Activated naive CD8-positive, alpha-beta T cell treated with anti-CD3 and anti-CD28 coated beads, Interleukin-2, amount 50 U/mL, for 24 hours (primary cell): ENCODE measurements at regions not wholly inside any gene's neighbourhood (a gene's known extent, or its start where the extent isn't known, plus 50 kb on each side); places are given as distances from the start of the nearest gene placed in this dataset.

Experiments used
- ATAC-seq: fragments of 150-1000 bp; cut with Tn5 transposase; one replicate; pipeline ENCODE4 v1.10.0; 2021
- DNase-seq: peaks from one replicate; pipeline ENCODE4 v3.0.0; 2021
- H3K27ac Mint-ChIP-seq: one replicate; pipeline ENCODE4 v1.8.0; 2021; ENCODE audit warnings: mild to moderate bottlenecking, mixed read lengths
- H3K27me3 Mint-ChIP-seq: one replicate; pipeline ENCODE4 v1.8.0; 2021; ENCODE audit warnings: mixed read lengths
- H3K36me3 Mint-ChIP-seq: one replicate; pipeline ENCODE4 v1.8.0; 2021; ENCODE audit warnings: low read depth, mixed read lengths
- H3K4me1 Mint-ChIP-seq: one replicate; pipeline ENCODE4 v1.8.0; 2021; ENCODE audit warnings: mixed read lengths
- H3K4me3 Mint-ChIP-seq: one replicate; pipeline ENCODE4 v1.8.0; 2021; ENCODE audit warnings: mild to moderate bottlenecking, moderate library complexity, mixed read lengths
- H3K9me3 Mint-ChIP-seq: one replicate; pipeline ENCODE4 v1.8.0; 2021; ENCODE audit warnings: mixed read lengths

DNA sequence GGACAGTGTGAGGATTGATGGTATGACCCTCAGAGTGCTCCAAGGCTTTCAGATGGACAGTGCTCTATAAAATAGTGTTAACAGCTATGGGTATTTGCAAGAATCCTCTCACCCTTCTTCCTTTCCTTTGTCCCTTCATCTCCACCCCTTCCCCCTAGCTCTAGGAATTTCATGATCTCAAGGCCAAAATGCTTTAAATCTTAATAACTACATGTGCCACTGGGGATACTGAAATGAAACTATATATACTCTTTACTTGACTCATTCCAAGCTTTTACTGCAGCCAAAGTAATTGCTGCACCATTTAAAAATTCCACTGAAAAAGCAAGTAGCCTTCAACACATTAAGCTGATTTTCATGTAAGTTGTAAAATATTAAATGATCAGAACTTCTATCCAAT is 361.6 kb upstream of the SLC30A5 start:
- H3K27me3 Mint-ChIP-seq: no peaks in the 10 kb centered on the region
- no peaks in the 10 kb centered on the region for H3K4me1 Mint-ChIP-seq
- no peak for DNase-seq
- no peak overlapping the region for H3K27ac Mint-ChIP-seq
- ATAC-seq: no peak
- no peak overlapping the region for H3K4me3 Mint-ChIP-seq
- no peaks in the 10 kb centered on the region for H3K36me3 Mint-ChIP-seq
- H3K9me3 Mint-ChIP-seq: no peaks in the 10 kb centered on the region

DNA sequence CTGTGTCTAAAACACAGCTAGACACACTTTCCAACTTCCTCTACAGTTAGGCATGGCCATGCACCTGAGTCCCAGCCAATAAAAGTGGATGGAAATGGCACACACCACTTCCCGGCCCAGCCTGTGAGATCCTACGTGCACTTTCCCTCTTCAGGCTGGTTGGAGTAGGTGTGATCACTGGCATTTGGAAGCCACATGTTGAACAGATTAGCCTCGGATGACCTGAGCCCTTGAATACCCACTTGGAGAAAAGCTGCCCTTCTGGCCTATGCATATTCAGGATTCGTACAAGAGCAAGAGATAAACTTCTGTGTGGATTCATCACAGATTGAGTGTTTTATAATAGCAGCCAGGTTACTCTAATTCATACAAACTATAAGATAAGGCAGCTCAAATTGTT is 359.0 kb upstream of the SLC30A5 start:
- no peaks in the 10 kb centered on the region for H3K36me3 Mint-ChIP-seq
- ATAC-seq (no peak), DNase-seq (no peak)
- H3K27me3 Mint-ChIP-seq: no peaks in the 10 kb centered on the region
- no peaks in the 10 kb centered on the region for H3K9me3 Mint-ChIP-seq
- peaks cover 3% of the 10 kb centered on the region for H3K4me1 Mint-ChIP-seq
- no peak overlapping the region for H3K27ac Mint-ChIP-seq
- no peak overlapping the region for H3K4me3 Mint-ChIP-seq

DNA sequence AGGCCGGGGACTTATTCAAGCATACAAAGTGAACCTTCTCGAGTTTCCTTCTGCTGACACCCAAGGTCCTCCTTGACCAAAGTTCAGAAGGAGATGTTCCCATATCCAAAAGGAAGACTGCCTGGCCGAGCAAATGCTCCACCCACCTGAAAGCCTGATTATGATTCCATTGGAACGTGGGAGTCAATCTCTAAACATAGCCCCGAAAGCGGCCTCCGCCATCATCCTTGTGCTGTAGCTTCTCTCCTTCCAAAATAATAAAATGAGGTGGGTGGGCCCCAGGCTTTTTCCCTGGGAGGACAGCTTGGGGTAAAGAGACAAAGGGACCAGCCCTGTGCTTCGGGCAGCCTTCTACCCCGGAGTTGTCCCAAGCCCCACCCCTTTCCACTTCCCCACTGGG is 355.6 kb upstream of the SLC30A5 start:
- DNase-seq (no peak), ATAC-seq (no peak)
- Mint-ChIP-seq H3K27ac (no peak overlapping the region), H3K27me3 (no peaks in the 10 kb centered on the region), H3K4me3 (no peak overlapping the region), H3K4me1 (peaks cover 10% of the 10 kb centered on the region), H3K36me3 (no peaks in the 10 kb centered on the region), H3K9me3 (no peaks in the 10 kb centered on the region)

DNA sequence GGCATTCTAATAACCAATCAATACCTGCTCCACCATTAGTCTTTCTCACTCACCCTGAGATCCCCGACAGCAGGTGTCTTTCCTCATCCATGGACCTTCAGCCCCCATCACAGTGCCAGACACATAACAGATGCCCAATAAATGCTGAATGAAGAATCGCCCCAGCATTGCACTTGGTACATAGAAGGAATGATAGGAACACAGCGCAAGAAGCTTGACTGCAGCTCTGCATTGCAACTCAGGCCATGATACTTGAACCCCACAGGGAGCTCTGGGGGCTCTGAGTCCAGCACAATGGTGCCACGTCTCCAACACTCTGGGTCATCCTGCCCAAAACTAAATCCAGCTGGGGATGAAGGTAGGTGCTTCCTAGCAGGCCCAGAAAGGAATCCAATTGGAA is 355.0 kb upstream of the SLC30A5 start:
- no peaks in the 10 kb centered on the region for H3K9me3 Mint-ChIP-seq
- peaks cover 10% of the 10 kb centered on the region for H3K4me1 Mint-ChIP-seq
- no peak for DNase-seq
- no peaks in the 10 kb centered on the region for H3K36me3 Mint-ChIP-seq
- no peak overlapping the region for H3K4me3 Mint-ChIP-seq
- H3K27ac Mint-ChIP-seq: no peak overlapping the region
- H3K27me3 Mint-ChIP-seq: no peaks in the 10 kb centered on the region
- no peak for ATAC-seq

DNA sequence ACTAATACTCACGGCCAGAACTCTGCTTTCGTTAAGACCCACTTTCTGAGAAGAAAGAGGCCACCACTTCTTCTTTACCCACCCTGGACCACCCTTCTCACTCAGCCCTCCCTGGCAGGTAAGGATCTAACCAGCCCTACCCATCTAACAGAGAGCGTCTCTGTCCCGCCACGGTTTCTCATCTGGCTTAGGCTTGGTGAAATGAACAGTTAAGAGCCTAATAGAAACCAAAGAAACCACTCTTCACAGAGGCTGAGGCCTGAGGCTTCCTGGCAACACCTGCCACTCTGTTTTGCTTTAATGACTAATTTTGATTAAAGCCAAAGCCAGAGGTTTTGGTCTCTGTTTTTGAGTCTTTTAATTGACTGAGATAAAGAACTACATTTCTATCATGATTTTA is 354.1 kb upstream of the SLC30A5 start:
- H3K27ac Mint-ChIP-seq: no peak overlapping the region
- peaks cover 10% of the 10 kb centered on the region for H3K4me1 Mint-ChIP-seq
- H3K9me3 Mint-ChIP-seq: no peaks in the 10 kb centered on the region
- H3K4me3 Mint-ChIP-seq: no peak overlapping the region
- DNase-seq (no peak), ATAC-seq (no peak)
- H3K27me3 Mint-ChIP-seq: no peaks in the 10 kb centered on the region
- H3K36me3 Mint-ChIP-seq: no peaks in the 10 kb centered on the region

- ATAC-seq (no peak), DNase-seq (no peak)
- Mint-ChIP-seq H3K36me3 (no peaks in the 10 kb centered on the region), H3K27me3 (no peaks in the 10 kb centered on the region), H3K4me1 (peaks cover 13% of the 10 kb centered on the region), H3K9me3 (no peaks in the 10 kb centered on the region), H3K27ac (no peak overlapping the region), H3K4me3 (no peak overlapping the region)
These were observed 353.4 kb upstream of the SLC30A5 start for GRCh38 chr5:68740226-68740910.

DNA sequence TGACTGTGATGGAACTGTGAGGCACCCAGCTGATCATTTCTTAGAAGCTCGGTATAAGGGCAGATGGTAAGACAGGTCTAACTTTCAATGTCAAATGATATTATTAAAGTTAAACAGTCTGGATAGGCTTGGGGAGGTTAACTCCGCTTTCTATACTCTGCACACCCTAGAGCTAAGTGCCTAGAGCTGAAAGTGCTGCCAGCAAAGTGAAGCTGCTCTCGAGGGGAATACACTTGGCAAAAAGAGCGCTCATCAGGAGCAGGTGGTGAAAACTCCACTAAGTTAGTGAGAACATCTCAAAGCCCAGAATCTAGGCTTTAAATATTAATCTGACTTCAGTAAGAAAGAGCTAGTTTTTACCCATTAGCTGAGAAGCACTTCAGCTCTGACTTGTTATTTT is 349.6 kb upstream of the SLC30A5 start:
- no peaks in the 10 kb centered on the region for H3K9me3 Mint-ChIP-seq
- no peak overlapping the region for H3K27ac Mint-ChIP-seq
- H3K4me3 Mint-ChIP-seq: no peak overlapping the region
- H3K4me1 Mint-ChIP-seq: peaks cover 15% of the 10 kb centered on the region
- no peak for ATAC-seq
- no peak for DNase-seq
- no peaks in the 10 kb centered on the region for H3K36me3 Mint-ChIP-seq
- H3K27me3 Mint-ChIP-seq: no peaks in the 10 kb centered on the region

GRCh38 chr5:68745448-68745847 is 348.4 kb upstream of the SLC30A5 start:
- Mint-ChIP-seq H3K4me3 (no peak overlapping the region), H3K4me1 (peaks cover 5% of the 10 kb centered on the region), H3K27ac (no peak overlapping the region), H3K9me3 (no peaks in the 10 kb centered on the region), H3K36me3 (no peaks in the 10 kb centered on the region), H3K27me3 (peaks cover 2% of the 10 kb centered on the region)
- DNase-seq (no peak), ATAC-seq (no peak)

DNA sequence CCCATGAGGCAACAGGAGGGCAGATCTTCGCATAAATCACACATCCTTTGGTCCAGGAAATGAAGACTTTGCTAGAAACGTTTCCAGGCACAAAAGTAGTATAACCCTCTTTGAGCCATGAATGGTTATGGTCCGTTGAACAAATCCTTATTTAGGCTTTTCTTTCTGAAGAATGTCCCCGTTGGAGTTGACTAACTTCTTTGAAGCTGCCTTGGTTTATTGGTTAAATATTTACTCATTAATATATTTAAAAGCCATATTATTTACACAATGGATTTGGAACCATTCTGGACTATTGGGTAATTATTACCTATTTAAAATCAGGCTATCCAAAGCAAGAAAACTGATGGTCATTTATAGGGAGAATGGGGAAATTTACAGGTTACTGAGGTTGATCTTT is 347.6 kb upstream of the SLC30A5 start:
- Mint-ChIP-seq H3K27ac (no peak overlapping the region), H3K9me3 (no peaks in the 10 kb centered on the region), H3K27me3 (peaks cover 2% of the 10 kb centered on the region), H3K4me1 (peaks cover 5% of the 10 kb centered on the region), H3K36me3 (no peaks in the 10 kb centered on the region), H3K4me3 (no peak overlapping the region)
- DNase-seq: no peak
- no peak for ATAC-seq

- H3K4me3 Mint-ChIP-seq: no peak overlapping the region
- ATAC-seq (no peak), DNase-seq (no peak)
- H3K4me1 Mint-ChIP-seq: peaks cover 5% of the 10 kb centered on the region
- no peaks in the 10 kb centered on the region for H3K9me3 Mint-ChIP-seq
- no peak overlapping the region for H3K27ac Mint-ChIP-seq
- H3K27me3 Mint-ChIP-seq: peaks cover 2% of the 10 kb centered on the region
- no peaks in the 10 kb centered on the region for H3K36me3 Mint-ChIP-seq
These were observed 347.0 kb upstream of the SLC30A5 start for GRCh38 chr5:68746643-68747420.

DNA sequence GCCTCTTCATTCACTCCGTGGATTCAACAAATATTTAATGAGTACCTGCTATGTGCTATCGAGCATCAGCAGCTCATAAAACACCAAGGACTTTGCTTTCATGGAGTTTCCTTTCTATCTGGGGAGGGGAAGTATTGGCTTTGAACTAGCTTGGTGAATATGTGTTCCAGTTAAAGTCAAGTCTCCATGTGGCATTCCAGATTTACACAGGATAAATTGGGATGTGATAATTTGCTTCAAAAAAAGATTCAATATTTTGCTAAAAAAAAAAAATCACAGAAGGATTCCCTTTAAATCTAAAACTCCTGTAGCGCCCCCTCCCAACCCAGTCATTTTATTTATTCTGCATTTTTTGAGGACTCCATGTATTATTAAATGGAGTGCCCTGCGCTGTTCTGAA is 346.3 kb upstream of the SLC30A5 start:
- Mint-ChIP-seq H3K9me3 (no peaks in the 10 kb centered on the region), H3K27ac (no peak overlapping the region), H3K27me3 (peaks cover 2% of the 10 kb centered on the region), H3K4me3 (no peak overlapping the region), H3K36me3 (no peaks in the 10 kb centered on the region), H3K4me1 (peaks cover 5% of the 10 kb centered on the region)
- ATAC-seq (no peak), DNase-seq (no peak)

- H3K27me3 Mint-ChIP-seq: peaks cover 2% of the 10 kb centered on the region
These were observed 345.7 kb upstream of the SLC30A5 start for GRCh38 chr5:68748101-68748500.

DNA sequence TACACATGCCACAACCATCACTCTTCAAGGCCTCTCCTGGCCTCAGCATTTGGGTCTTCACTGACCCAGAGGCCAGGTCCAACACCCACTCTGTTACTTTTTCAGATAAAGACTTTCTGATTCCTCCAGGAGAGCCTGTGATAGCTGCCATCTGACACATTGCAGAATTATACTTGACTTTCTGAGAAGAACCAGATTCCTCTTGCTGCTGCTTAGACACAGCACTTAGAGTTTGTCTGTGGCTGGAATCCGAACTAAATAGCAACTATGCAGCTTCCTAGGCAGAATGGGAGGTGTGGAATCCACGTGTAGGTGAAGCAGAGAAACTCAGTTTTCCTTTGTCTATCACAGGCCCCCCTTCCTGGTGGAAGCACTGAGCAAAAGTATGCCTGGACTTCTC is 344.7 kb upstream of the SLC30A5 start:
- H3K9me3 Mint-ChIP-seq: no peaks in the 10 kb centered on the region
- ATAC-seq (no peak), DNase-seq (no peak)
- peaks cover 2% of the 10 kb centered on the region for H3K27me3 Mint-ChIP-seq
- no peaks in the 10 kb centered on the region for H3K36me3 Mint-ChIP-seq
- H3K27ac Mint-ChIP-seq: no peak overlapping the region
- H3K4me3 Mint-ChIP-seq: no peak overlapping the region
- H3K4me1 Mint-ChIP-seq: peaks cover 5% of the 10 kb centered on the region

More at GRCh38 chr5:68748101-68748500, 345.7 kb upstream of the SLC30A5 start:
- no peaks in the 10 kb centered on the region for H3K9me3 Mint-ChIP-seq
- DNase-seq (no peak), ATAC-seq (no peak)
- H3K4me1 Mint-ChIP-seq: peaks cover 5% of the 10 kb centered on the region
- H3K36me3 Mint-ChIP-seq: no peaks in the 10 kb centered on the region
- no peak overlapping the region for H3K27ac Mint-ChIP-seq
- no peak overlapping the region for H3K4me3 Mint-ChIP-seq

DNA sequence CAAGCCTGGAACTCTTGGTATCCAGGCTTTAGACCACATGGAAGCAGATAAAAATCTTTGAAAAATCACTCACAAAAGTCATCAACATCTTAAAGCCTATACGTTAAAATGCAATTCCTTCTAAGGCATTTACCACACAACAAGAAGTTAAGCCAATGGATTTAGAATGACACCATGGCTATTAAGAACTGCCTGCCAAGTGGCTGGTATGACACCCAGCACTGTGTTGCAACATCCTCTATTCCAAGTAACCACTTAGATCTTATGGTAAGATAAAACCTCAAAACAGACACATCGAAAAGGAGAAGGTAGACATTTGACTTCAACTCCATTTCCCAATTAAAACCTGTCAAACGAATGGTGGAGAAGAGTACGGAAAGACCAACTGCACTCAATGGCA is 344.2 kb upstream of the SLC30A5 start:
- DNase-seq (no peak), ATAC-seq (no peak)
- Mint-ChIP-seq H3K36me3 (no peaks in the 10 kb centered on the region), H3K4me3 (no peak overlapping the region), H3K4me1 (peaks cover 5% of the 10 kb centered on the region), H3K27me3 (peaks cover 2% of the 10 kb centered on the region), H3K27ac (no peak overlapping the region), H3K9me3 (no peaks in the 10 kb centered on the region)

DNA sequence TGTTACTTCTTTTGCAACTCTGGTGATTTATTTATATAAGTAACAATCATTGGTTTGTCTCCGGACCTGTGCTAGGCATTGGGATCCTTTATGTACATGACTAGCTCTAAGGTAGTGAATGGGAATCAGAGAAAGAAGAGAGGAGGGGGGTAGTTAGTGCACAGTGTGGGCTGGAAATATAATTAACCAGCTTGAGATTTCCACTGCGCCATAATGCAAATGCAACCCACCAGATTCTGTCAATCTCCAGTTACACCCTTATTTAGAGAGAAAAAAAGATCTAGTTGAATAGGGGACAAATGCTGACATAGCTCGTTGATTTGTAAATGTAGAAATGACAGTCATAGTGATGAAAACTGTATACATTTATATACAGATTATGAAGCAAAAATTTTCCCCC is 342.2 kb upstream of the SLC30A5 start:
- Mint-ChIP-seq H3K4me1 (no peaks in the 10 kb centered on the region), H3K27me3 (peaks cover 2% of the 10 kb centered on the region), H3K36me3 (no peaks in the 10 kb centered on the region), H3K27ac (no peak overlapping the region), H3K4me3 (no peak overlapping the region), H3K9me3 (no peaks in the 10 kb centered on the region)
- ATAC-seq (no peak), DNase-seq (no peak)
